HepG2 (cell line): ENCODE measurements at regions not wholly inside any gene's neighbourhood (a gene's known extent, or its start where the extent isn't known, plus 50 kb on each side); places are given as distances from the start of the nearest gene placed in this dataset.
A peak's percentile ranks its signal among the peaks of the same experiment; 100 is the strongest.

Experiments used
- ATAC-seq: fragments of 200-7000 bp; cut with Tn5 transposase; 3 replicates; pipeline ENCODE4 v1.9.1; 2020; ENCODE audit warnings: mild to moderate bottlenecking, moderate library complexity
- BruUV-seq: library from RNA; stranded (reverse); fragments of 400-500 nt; replicated peaks from 2 replicates; lab custom pipeline; 2021; lab: Mats Ljungman, UMichigan
- CTCF ChIA-PET: fragments of 300-600 bp; formaldehyde crosslinking; extraction: SDS; loops from one replicate; lab custom pipeline; 2021; ENCODE audit warnings: low total read pairs, inconsistent platforms, low intra/inter-chr PET ratio; lab: Yijun Ruan, JAX
- POLR2A ChIA-PET: fragments of 350-600 bp; sonication (Branson Sonifier 250); formaldehyde crosslinking; loops from one replicate; lab custom pipeline; 2020; ENCODE audit warnings: antibody characterized with exemption, inconsistent platforms; lab: Yijun Ruan, JAX
- DNase-seq: peaks from one replicate; pipeline ENCODE4 v3.0.0-alpha.2; 2015; ENCODE audit warnings: low spot score
- FAIRE-seq: peaks from 3 replicates; lab custom pipeline; 2011; peaks lifted over from hg19 to GRCh38; lab: Jason Lieb, UNC
- H2AFZ ChIP-seq: one replicate; pipeline ENCODE4 v1.6.1; 2011; ENCODE audit warnings: low read length, inconsistent platforms
- H3K27ac ChIP-seq: fragments of 300-600 bp; 3 replicates; pipeline ENCODE4 v1.8.0; 2011; ENCODE audit warnings: mixed run types, mild to moderate bottlenecking, mixed read lengths, low read length, inconsistent platforms; ENCODE audit not compliant: insufficient read depth; ENCODE audit errors: extremely low read length
- H3K27me3 ChIP-seq, 2 experiments: fragments of 200-600 bp in 1 of 2; 2 replicates in 1 of 2; 3 replicates in 1 of 2; pipeline versions ENCODE4 v1.6.0 to v1.8.0; 2011; ENCODE audit warnings: low read length in 2 of 2, mild to moderate bottlenecking in 2 of 2, moderate library complexity in 2 of 2, inconsistent platforms in 1 of 2; ENCODE audit not compliant: insufficient read depth in 2 of 2, control insufficient read depth in 1 of 2
- H3K36me3 ChIP-seq, 2 experiments: fragments of 200-600 bp in 1 of 2; replicated peaks in 1 of 2; 2 replicates in 1 of 2; 3 replicates in 1 of 2; pipeline versions ENCODE4 v1.5.1 to v1.8.0; 2011; ENCODE audit warnings: low read length in 2 of 2, inconsistent platforms in 1 of 2; ENCODE audit not compliant: insufficient read depth in 2 of 2, control insufficient read depth in 1 of 2
- H3K4me1 ChIP-seq: 2 replicates; pipeline ENCODE4 v1.5.1; 2012; ENCODE audit warnings: low read length, inconsistent platforms; ENCODE audit not compliant: insufficient read depth
- H3K4me2 ChIP-seq: 2 replicates; pipeline ENCODE4 v1.6.0; 2011; ENCODE audit warnings: low read depth, low read length, inconsistent platforms
- H3K4me3 ChIP-seq, 3 experiments: fragments of 200-600 bp in 1 of 3; sonication (generic), shearing (Covaris generic) in 1 of 3; replicated peaks in 1 of 3; 2 replicates each; pipeline ENCODE4 v1.5.1; 2011 to 2016; ENCODE audit warnings: low read length in 3 of 3, inconsistent platforms in 2 of 3, low read depth in 2 of 3, mild to moderate bottlenecking in 2 of 3, control low read depth in 1 of 3, mixed read lengths in 1 of 3; ENCODE audit not compliant: insufficient read depth in 1 of 3
- H3K79me2 ChIP-seq: one replicate; pipeline ENCODE4 v1.6.1; 2011; ENCODE audit warnings: low read length, inconsistent platforms; ENCODE audit not compliant: insufficient read depth
- H3K9ac ChIP-seq: 2 replicates; pipeline ENCODE4 v1.6.0; 2011; ENCODE audit warnings: mild to moderate bottlenecking, low read depth, low read length, inconsistent platforms; ENCODE audit not compliant: insufficient read depth
- H3K9me3 ChIP-seq: 2 replicates; pipeline ENCODE4 v1.5.1; 2012; ENCODE audit warnings: mild to moderate bottlenecking, low read length
- H4K20me1 ChIP-seq: 2 replicates; pipeline ENCODE4 v1.6.0; 2011; ENCODE audit warnings: inconsistent platforms, mild to moderate bottlenecking, low read length, moderate library complexity; ENCODE audit not compliant: insufficient read depth
- BORCS8-MEF2B ChIP-seq: sonication (generic); formaldehyde crosslinking; IDR thresholded peaks from 2 replicates; pipeline ENCODE4 v1.8.0; 2022; ENCODE audit warnings: mild to moderate bottlenecking, missing genetic modification reagents
- CEBPB ChIP-seq: IDR thresholded peaks from 2 replicates; pipeline ENCODE4 v1.6.1; 2011; ENCODE audit warnings: low read depth, low read length, improper control_type of control experiment, borderline replicate concordance
- CHD2 ChIP-seq: IDR thresholded peaks from 2 replicates; pipeline ENCODE4 v1.6.1; 2011; ENCODE audit warnings: low read depth, low read length, improper control_type of control experiment
- ETV6 ChIP-seq: sonication (generic); formaldehyde crosslinking; conservative IDR thresholded peaks from 2 replicates; pipeline ENCODE4 v1.4.0; 2020; ENCODE audit warnings: missing genetic modification reagents
- HNF4G ChIP-seq, 2 experiments: sonication (generic) in 1 of 2; formaldehyde crosslinking in 1 of 2; IDR thresholded peaks; 2 replicates each; pipeline versions ENCODE4 v1.4.0 to v1.6.1; 2011 to 2020; ENCODE audit warnings: borderline replicate concordance in 2 of 2, low read depth in 2 of 2, mild to moderate bottlenecking in 2 of 2, low read length in 1 of 2, missing genetic modification reagents in 1 of 2, moderate library complexity in 1 of 2
- IKZF1 ChIP-seq: fragments of 450-650 bp; IDR thresholded peaks from 2 replicates; pipeline ENCODE4 v1.7.1; 2016
- IRF9 ChIP-seq: sonication (generic); formaldehyde crosslinking; IDR thresholded peaks from 2 replicates; pipeline ENCODE4 v1.8.0; 2022; ENCODE audit warnings: missing genetic modification reagents, mild to moderate bottlenecking, borderline replicate concordance
- MBD4 ChIP-seq: IDR thresholded peaks from 2 replicates; pipeline ENCODE4 v1.6.1; 2012; ENCODE audit warnings: low read length, inconsistent platforms, borderline replicate concordance
- MEIS2 ChIP-seq: sonication (generic); formaldehyde crosslinking; IDR thresholded peaks from 2 replicates; pipeline ENCODE4 v1.9.0; 2021; ENCODE audit warnings: mild to moderate bottlenecking, missing genetic modification reagents
- NR2F2 ChIP-seq: IDR thresholded peaks from 2 replicates; pipeline ENCODE4 v1.6.1; 2012; ENCODE audit warnings: low read depth, inconsistent platforms, borderline replicate concordance
- TCF7 ChIP-seq: sonication (generic); IDR thresholded peaks from 2 replicates; pipeline ENCODE4 v1.6.1; 2016; ENCODE audit warnings: antibody characterized with exemption, low read depth
- TGIF2 ChIP-seq: IDR thresholded peaks from 2 replicates; pipeline ENCODE4 v1.6.1; 2016; ENCODE audit warnings: control low read depth, missing compliant biosample characterization
- ZNF333 ChIP-seq: sonication (generic); formaldehyde crosslinking; IDR thresholded peaks from 2 replicates; pipeline ENCODE4 v1.4.0; 2020; ENCODE audit warnings: mild to moderate bottlenecking, missing genetic modification reagents, borderline replicate concordance
- ZNF343 ChIP-seq: sonication (generic); formaldehyde crosslinking; IDR thresholded peaks from 2 replicates; pipeline ENCODE4 v1.4.0; 2020; ENCODE audit warnings: mild to moderate bottlenecking, missing genetic modification reagents
- ZNF354B ChIP-seq: sonication (generic); formaldehyde crosslinking; IDR thresholded peaks from 2 replicates; pipeline ENCODE4 v1.8.0; 2022; ENCODE audit warnings: mild to moderate bottlenecking, missing genetic modification reagents
- ZNF644 ChIP-seq: IDR thresholded peaks from 2 replicates; pipeline ENCODE4 v1.6.1; 2016; ENCODE audit warnings: low read depth
- ZNF652 ChIP-seq: IDR thresholded peaks from 2 replicates; pipeline ENCODE4 v1.6.1; 2016; ENCODE audit warnings: low read depth, borderline replicate concordance
- ZNF704 ChIP-seq: sonication (generic); formaldehyde crosslinking; IDR thresholded peaks from 2 replicates; pipeline ENCODE4 v1.8.1; 2023; ENCODE audit warnings: mild to moderate bottlenecking, inconsistent platforms, moderate library complexity, missing genetic modification reagents, borderline replicate concordance
- ZNF768 ChIP-seq: sonication (generic); formaldehyde crosslinking; IDR thresholded peaks from 2 replicates; pipeline ENCODE4 v1.4.0; 2020; ENCODE audit warnings: missing genetic modification reagents
- ZNF782 ChIP-seq: sonication (generic); formaldehyde crosslinking; IDR thresholded peaks from 2 replicates; pipeline ENCODE4 v1.4.0; 2020; ENCODE audit warnings: missing genetic modification reagents, mild to moderate bottlenecking, borderline replicate concordance
- WGBS: methylation state at CpG from one replicate; pipeline ENCODE4 v1.1.6; 2017; ENCODE audit warnings: low lambda C conversion rate; 5-methylcytosine and 5-hydroxymethylcytosine counted together
- in situ Hi-C: cut with HindIII; loops from 2 replicates; pipeline ENCODE4 v1.10.0; 2017; ENCODE audit warnings: low pct_unique_long_range_greater_than_20kb; ENCODE audit not compliant: extremely low pct_ligation_motif_present
- intact Hi-C: fragments of 100-400 bp; cut with micrococcal nuclease; formaldehyde crosslinking; loops from one replicate; pipeline ENCODE4 v1.10.0; 2022; ENCODE audit not compliant: unreplicated experiment

- no peak for FAIRE-seq
- in situ Hi-C loops (no loop called here), intact Hi-C loops (no loop called here)
- Histone ChIP-seq H3K27ac (no peak overlapping the region), H2AFZ (no peak overlapping the region), H3K79me2 (no peaks in the 10 kb centered on the region), H3K9ac (no peak overlapping the region), H3K9me3 (no peaks in the 10 kb centered on the region), H4K20me1 (no peaks in the 10 kb centered on the region), H3K4me3 (no peak overlapping the region), H3K4me1 (peaks cover 20% of the 10 kb centered on the region), H3K36me3 (no peaks in the 10 kb centered on the region), H3K27me3 (no peaks in the 10 kb centered on the region), H3K4me2 (no peak overlapping the region)
- POLR2A ChIA-PET, result no interaction called here
- DNase-seq, result peak; percentile 27
- peak; percentile 34; the same call in 2 of the 3 replicates for ATAC-seq
- WGBS, result 49% methylated on average over 3 of the region's 4 CpGs
- no TSS peak for BruUV-seq
- CTCF ChIA-PET, result no interaction called here
- peak; percentile 75 for TF ChIP-seq ZNF768 (CRISPR knock-in tag)
- no peak for TF ChIP-seq ZNF343 (CRISPR knock-in tag)
- TF ChIP-seq CEBPB, result peak; percentile 61; the same call in 1 of the 2 replicates
- no peak for TF ChIP-seq HNF4G (IDR thresholded peaks at IDR 0.05; ENCODE audit: borderline replicate concordance, low read depth, low read length)
- no peak for TF ChIP-seq HNF4G (CRISPR knock-in tag; IDR thresholded peaks at IDR 0.05; ENCODE audit: borderline replicate concordance, low read depth)
Observed at GRCh38 chr6:134849920-134850447, 99.9 kb downstream of the ALDH8A1 start.

GRCh38 chr6:134848076-134848475, 101.8 kb downstream of the ALDH8A1 start:
- no peak for FAIRE-seq
- WGBS, result 48% methylated on average over 6 of the region's 6 CpGs
- no peak for TF ChIP-seq ZNF782 (CRISPR knock-in tag)
- no peak for TF ChIP-seq CHD2
- TF ChIP-seq TCF7, result no peak
- TF ChIP-seq MEIS2 (CRISPR knock-in tag), result no peak
- no peak for TF ChIP-seq NR2F2
- TF ChIP-seq IKZF1, result no peak
- TF ChIP-seq ETV6 (CRISPR knock-in tag), result no peak
- TF ChIP-seq TGIF2 (CRISPR knock-in tag), result no peak
- TF ChIP-seq BORCS8-MEF2B (CRISPR knock-in tag), result no peak
- no peak for TF ChIP-seq ZNF333 (CRISPR knock-in tag)
- TF ChIP-seq IRF9 (CRISPR knock-in tag), result no peak
- no peak for TF ChIP-seq ZNF652 (CRISPR knock-in tag)
- no peak for TF ChIP-seq ZNF354B (CRISPR knock-in tag)
- no peak for TF ChIP-seq ZNF644 (CRISPR knock-in tag)
- no peak for TF ChIP-seq MBD4
- no peak for TF ChIP-seq ZNF704

More at GRCh38 chr6:134848076-134848475, 101.8 kb downstream of the ALDH8A1 start:
- Histone ChIP-seq H2AFZ (no peak overlapping the region), H3K4me3 (no peak overlapping the region), H3K27ac (no peak overlapping the region), H3K36me3 (no peaks in the 10 kb centered on the region), H3K27me3 (no peaks in the 10 kb centered on the region), H3K9ac (no peak overlapping the region), H3K4me2 (no peak overlapping the region), H3K9me3 (no peaks in the 10 kb centered on the region), H4K20me1 (no peaks in the 10 kb centered on the region), H3K79me2 (no peaks in the 10 kb centered on the region), H3K4me1 (peaks cover 5% of the 10 kb centered on the region)
- no peak for ATAC-seq
- CTCF ChIA-PET, result no interaction called here
- POLR2A ChIA-PET, result no interaction called here
- no peak for DNase-seq
- BruUV-seq, result no TSS peak
- intact Hi-C loops (no loop called here), in situ Hi-C loops (no loop called here)
